ENCODE measurements at regions not wholly inside any gene's neighbourhood (a gene's known extent, or its start where the extent isn't known, plus 50 kb on each side); places are given as distances from the start of the nearest gene placed in this dataset.

GRCh38 chr16:17001471-17001870 is 469.3 kb downstream of the XYLT1 start:
- TF ChIP-seq CTCF (conservative IDR thresholded peaks at IDR 0.05) (no peak), ZFX (IDR thresholded peaks at IDR 0.05) (no peak)

Data from C4-2B (cell line).